Loucy (cell line): ENCODE measurements at regions not wholly inside any gene's neighbourhood (a gene's known extent, or its start where the extent isn't known, plus 50 kb on each side); places are given as distances from the start of the nearest gene placed in this dataset.

ENCODE experiments used
- CTCF ChIP-seq: fragments of 200-600 bp; sonication (generic); conservative IDR thresholded peaks from 2 replicates; pipeline ENCODE4 v1.5.1; 2014; ENCODE audit warnings: mild to moderate bottlenecking, antibody characterized with exemption, low read length
- EZH2phosphoT487 ChIP-seq: fragments of 200-600 bp; IDR thresholded peaks from 2 replicates; pipeline ENCODE4 v1.6.1; 2018; ENCODE audit warnings: antibody characterized with exemption, mild to moderate bottlenecking, moderate library complexity, borderline replicate concordance

DNA sequence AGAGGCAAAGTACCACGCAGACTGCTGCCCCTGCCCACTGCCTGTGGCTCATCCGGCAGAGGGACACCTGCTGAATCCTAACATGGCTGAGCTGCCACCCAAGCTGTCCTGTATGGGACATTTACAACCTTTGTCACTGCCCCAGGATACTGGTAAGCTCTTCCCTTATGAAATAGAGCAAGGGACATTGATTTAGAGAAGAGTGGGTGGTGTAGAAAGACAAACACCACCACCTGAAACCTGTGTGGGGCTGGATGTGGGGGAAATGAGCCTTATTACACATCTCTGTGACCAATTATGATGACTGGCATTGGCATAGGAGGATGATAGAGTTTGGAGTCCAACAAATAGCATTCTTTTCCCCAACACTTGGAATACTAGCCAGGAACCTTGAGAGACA, 81.2 kb upstream of the GZMB start:
- TF ChIP-seq EZH2phosphoT487 (no peak), CTCF (no peak)
